HG03432 (cell line): ENCODE measurements at regions not wholly inside any gene's neighbourhood (a gene's known extent, or its start where the extent isn't known, plus 50 kb on each side); places are given as distances from the start of the nearest gene placed in this dataset.
"Not testable (repeated sequence)": the region's sequence is repeated elsewhere in the genome, so short reads cannot be mapped to it uniquely, and the experiment has no call there.

Experiments used
- ATAC-seq: cut with Tn5 transposase; IDR thresholded peaks from one replicate; pipeline ENCODE4 v1.9.1; 2021; ENCODE audit warnings: mild to moderate bottlenecking, moderate library complexity; ENCODE audit not compliant: unreplicated experiment

DNA sequence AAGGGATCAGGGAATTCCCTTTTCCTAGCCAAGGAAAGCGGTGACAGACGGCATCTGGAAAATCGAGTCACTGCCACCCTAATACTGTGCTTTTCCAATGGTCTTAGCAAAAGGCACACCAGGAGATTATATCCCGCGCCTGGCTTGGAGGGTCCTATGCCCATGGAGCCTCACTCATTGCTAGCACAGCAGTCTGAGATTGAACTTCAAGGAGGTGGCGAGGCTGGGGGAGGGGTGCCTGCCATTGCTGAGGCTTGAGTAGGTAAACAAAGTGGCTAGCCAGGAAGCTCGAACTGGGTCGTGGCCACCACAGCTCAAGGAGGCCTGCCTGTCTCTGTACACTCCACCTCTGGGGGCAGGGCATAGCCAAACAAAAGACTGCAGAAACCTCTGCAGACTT is 556.5 kb upstream of the IZUMO3 start:
- ATAC-seq, result not testable (repeated sequence)

DNA sequence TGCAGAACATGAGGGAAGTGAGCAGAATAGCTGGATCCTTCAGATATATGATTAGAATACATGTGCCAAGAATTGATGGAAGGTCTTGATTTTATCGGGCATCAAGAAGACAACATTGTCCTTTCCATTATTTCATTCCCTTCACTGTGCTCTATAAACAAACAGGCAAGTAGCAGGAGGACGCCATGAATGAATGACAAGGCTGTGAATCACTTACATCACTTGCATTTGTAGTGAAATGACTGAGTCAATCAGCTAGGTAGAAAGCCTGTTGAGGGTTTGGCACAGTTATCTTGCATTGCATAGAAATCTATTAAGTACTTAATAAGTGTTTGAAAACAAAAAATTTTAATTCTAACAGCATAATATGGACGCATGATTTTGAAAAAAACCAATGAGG is 548.8 kb upstream of the IZUMO3 start:
- ATAC-seq, result no peak

DNA sequence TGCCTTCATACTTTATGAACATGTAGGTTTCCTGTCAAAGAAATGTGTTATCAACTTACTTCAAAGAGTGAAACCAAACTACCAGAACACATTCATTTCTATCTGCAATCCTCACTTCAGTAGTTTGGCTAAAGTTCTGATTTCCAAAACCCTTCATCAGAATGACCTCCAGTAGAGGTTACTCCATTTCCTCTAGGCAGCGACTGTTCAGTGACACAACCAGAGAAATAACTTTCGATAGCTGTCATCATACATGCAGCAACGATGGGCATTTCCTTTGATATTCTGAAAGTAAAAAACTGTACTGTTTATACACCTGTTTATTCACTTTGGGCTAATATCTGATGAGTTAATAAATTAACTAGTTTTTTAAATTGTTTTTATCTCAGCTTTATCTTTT is 532.5 kb upstream of the IZUMO3 start:
- ATAC-seq, result no peak

DNA sequence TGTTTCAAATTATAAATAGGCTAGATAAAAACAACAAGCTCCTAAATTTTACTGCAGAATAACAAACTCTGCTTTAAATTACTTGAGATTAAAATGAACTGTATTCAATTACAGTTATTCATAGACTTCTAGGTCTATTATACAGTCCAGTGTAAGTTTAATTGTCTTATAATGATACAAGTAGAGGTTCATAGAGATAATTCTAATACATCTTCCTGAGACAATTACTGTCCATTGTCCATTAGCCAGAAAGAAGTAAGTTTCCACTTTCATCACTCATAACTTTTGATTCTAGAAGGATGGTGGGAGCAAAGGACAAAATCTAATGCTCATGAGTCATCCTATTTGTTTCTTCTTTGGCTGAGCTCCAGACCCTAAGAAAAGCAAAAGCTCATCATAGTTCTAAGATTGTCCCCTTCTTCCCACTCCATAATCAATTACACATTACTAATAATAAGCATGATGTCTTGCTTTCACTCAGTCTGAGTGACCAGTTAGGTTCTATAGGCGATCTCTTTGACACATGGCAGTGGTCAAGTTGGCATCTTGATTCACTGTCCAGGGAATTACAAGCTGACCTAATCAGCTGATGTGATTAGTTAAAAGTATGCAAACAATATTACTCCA is 502.5 kb upstream of the IZUMO3 start:
- no peak for ATAC-seq

DNA sequence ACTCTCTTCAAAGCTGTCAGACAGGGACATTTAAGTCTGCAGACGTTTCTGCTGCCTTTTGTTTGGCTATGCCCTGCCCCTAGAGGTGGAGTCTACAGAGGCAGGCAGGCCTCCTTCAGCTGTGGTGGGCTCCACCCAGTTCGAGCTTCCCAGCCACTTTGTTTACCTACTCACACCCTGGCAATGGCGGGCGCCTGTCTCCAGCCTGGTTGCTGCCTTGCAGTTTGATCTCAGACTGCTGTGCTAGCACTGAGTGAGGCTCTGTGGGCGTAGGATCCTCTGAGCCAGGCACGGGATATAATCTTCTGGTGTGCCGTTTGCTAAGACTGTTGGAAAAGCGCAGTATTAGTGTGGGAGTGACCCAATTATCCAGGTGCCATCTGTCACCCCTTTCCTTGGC is 499.8 kb upstream of the IZUMO3 start:
- ATAC-seq, result not testable (repeated sequence)

DNA sequence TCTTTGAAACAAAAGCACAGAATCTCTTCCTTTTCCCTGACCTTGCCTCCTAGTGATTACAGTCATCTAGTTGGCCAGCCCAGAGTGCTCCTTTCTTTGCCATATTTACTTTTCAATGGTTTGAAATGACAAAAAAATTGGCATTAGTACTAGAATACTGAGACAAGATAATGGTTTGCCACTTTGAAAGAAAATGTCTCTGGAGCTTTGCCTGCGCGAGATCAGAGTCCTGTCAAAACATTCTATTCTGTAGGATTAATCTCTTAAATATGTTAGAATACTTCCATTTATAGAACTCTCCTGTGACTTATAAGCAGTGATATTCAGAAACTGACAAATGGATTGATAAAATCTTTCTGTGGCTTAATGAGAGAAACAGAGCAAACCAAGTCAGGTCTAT is 484.0 kb upstream of the IZUMO3 start:
- no peak for ATAC-seq

DNA sequence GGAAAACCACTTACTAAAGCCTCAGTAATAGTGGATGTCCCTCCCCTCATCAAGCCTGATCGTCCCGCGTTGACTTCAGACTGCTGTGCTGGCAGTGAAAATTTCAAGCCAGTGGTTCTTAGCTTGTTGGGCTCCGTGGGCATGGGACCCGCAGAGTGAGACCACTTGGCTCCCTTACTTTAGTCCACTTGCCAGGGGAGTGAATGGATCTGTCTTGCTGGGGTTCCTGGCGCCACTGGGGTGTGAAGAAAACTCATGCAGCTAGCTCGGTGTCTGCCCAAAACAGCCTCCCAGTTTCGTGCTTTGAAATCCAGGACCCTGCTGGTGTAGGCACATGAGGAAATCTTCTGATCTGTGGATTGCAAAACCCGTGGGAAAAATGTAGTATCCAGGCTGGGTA is 480.0 kb upstream of the IZUMO3 start:
- ATAC-seq, result no peak

DNA sequence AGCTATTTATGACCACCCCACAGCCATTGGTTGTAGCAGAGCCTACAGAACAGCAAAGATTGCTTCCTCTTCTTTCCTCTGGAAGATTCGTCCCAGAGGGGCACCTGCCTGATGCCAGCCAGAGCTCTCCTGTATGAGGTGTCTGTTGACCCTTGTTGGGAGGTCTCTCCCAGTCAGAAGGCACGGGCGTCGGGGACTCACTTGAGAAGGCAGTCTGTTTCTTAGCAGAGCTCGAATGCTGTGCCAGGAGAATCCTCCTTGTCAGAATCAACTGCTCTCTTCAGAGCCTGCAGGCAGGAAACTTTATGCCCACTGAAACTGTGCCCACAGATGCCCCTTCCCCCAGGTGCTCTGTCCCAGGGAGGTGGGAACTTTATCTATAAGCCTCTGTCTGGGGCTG is 479.5 kb upstream of the IZUMO3 start:
- no peak for ATAC-seq

DNA sequence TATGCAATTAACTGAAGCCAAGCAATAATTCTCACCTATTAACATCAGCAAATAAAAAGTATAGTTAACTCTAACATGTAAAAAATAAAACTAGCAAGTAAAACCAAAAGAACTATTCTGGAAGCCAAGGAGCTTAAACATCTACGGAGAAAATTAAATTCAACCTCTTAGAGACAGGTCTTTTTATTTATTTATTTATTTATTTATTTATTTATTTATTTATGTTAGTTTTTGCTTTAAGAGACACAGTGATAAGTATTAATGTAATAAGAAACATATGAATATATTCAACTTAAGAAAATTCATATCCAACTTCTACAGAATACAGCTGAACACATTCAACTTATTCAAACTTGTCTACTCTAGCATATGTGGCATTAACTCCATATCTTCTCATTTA is 472.1 kb upstream of the IZUMO3 start:
- ATAC-seq, result no peak

DNA sequence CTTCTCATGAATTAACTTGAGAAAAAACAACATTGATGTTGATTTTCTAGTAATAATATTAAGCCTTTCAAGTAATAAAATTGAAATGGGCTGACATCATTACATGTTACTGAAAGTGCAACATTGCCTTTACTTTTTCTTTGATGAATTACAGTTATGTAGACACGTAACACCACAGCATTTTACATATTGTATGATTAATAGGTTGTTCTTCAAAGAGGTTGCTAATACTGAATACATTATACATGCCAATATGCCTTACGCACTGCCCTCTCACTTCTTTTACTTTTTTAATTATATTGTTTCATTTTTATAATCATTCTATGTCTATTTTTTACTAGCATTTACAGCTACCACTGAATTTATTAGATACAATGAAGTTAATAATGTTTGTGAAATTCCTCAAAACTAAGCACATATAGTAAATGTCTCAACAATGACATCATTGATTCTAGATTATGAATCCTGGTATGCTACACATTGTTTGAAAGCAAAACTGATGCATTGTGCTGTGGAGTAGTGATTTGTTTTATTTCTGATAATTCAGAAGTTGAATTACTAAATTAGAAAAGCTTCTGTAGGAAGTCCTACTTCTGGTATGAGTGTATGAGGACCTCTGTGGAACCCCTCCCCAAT is 464.4 kb upstream of the IZUMO3 start:
- no peak for ATAC-seq

DNA sequence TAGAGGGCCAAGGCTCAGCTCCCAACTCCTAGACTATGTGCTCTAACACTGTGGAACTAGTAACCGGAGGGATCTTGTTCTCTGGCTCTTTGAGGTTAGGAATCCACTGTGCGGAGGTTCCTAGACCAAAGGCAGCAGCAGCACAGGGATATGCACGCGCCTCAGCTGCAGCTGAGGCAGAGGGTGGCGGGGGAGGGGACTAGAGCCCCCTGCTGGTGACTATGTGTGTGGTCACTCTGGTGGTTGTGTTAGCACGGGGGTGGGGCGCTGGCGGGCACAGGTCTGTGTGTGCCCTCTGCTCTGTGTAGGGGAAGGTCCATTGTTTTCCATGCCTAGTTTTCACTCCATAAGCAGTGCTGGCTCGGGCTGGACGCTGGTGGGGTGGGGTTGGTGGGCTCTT is 458.0 kb upstream of the IZUMO3 start:
- peak; percentile 54 for ATAC-seq

DNA sequence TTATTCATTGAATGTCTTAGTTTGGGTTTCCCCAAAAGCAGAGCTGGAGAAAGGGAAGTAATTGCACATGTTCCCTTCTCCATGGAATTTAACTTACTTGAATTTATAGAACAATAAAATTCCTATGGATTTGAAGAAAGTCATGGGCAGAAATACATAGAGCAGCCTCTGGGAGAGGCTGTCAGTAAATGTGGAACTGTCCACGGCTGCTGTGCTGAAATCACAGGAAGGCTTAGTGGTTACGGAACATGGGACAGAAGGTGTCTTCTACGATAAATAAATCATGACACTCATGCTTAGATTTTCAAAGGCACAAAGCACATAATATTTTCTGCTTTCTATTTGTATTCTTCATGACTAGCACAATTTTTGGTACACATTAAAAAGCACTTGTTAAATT is 440.6 kb upstream of the IZUMO3 start:
- ATAC-seq, result no peak

DNA sequence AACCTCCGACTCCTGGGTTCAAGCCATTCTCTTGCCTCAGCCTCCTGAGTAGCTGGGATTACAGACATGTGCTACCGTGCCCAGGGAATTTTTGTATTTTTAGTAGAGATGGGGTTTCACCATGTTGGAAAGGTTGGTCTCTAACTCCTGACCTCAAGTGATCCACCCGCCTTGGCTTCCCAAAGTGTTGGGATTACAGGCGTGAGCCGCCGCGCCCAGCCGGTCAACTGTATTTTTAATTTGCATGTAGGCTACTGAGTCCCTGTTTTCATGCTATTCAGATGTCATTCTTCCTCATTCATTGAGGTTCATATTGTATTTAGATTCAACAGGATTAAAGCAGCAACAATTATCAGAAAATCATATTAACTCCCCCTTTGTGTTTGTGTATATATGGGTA is 425.1 kb upstream of the IZUMO3 start:
- ATAC-seq, result not testable (repeated sequence)

DNA sequence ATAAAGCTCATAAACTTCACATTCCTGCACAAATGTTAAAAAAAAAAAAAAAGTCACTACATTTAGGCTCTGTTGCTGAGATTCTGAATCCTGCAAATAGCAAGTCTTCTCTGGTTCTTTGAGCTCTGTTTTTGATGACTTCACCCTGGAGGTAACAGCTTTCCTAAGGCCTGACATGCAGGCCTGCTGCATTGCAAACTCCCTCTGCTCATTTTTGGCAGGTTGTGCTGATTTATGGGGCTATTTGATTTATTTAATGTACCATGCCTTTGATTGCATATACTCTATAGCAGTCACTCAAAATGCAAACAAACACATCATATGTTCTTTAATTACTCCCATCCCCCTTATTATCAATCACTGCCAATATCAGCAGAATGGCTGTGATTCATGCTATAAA is 416.1 kb upstream of the IZUMO3 start:
- no peak for ATAC-seq

DNA sequence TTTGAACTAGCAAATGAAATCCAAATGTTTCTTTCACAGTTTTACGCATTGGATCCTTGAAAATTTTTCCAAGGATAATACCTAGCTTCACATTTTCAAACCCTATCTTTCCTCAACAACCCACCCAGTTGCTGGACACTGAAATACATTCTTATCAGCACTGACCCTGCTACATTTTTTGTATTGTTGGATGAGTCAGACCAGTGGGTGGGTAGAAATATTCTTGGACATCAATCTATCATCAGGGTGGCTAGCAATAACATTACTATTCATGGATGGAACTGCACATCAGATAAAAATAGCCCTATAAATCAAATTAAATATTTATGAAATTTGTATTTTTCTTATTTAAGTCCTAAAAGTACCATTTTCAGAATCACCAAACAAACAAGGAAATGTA is 407.4 kb upstream of the IZUMO3 start:
- no peak for ATAC-seq

DNA sequence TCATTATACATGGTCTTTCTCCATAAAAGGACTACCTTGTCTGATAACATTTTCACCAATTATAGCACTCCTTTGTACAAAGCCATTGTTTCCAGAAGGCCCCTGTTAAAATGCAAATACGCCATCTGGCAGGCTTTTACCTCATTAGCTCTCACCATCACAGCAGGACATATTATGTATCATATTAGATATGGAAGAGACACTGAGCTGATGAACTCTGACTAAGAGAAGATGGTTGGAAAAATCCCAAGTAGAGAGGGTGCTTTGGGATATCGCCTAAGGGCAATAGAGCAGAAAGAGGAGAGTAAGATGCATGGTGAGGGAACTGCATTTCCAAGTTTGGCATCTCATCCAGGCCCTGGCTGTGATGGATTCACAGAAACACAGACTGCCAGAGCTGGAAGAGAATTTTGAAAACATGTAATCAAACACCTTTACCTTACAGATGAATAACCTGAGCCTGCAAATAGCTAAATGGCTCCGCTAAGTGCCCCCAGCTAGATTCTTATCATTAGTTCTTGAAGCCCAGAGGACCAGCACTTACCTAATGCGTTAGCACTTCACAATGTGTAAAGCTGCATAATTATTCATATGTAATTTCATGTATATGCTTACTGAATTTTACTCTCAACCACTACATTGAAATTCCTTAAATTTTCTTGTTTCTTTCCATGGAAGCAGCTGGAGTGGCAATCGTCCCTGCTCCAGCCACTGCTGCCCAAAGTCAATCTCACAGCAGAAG is 393.6 kb upstream of the IZUMO3 start:
- no peak for ATAC-seq

DNA sequence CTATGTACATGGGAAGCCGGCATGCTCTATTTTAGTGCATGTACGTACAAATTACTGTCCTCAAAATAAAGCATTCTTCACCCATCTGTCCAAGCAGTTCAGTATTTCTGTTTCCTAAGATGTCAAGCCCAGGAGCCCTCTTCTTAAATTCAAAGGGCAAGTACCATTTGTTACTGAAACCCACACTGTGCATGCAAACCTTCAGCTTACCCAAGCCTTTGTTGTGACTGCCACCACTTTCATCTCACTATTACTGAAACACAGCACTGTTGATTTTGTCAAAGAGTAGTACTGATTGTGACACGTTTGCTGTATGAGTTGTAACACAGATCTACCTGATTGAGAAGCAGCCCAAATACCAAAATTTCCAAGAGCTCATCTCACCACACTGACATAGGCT is 390.4 kb upstream of the IZUMO3 start:
- no peak for ATAC-seq

DNA sequence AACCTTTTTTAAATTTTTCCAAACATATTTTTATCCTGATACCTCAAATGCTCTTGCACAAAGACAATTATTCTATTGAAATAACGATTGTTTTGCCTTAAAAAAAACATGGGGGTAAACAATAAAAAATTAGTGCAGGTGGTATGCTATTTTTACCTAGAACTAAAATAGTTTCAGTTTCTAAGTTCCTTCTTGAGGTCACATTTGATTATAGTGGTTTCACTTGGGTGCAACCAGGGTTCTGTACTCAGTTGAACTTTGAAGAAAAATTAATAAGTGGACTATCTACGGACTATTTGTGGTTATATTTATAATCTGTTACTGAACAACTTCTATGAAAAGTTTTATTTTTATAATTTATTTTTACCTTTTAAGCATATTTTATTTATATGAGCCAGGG is 387.1 kb upstream of the IZUMO3 start:
- ATAC-seq, result peak; percentile 78

DNA sequence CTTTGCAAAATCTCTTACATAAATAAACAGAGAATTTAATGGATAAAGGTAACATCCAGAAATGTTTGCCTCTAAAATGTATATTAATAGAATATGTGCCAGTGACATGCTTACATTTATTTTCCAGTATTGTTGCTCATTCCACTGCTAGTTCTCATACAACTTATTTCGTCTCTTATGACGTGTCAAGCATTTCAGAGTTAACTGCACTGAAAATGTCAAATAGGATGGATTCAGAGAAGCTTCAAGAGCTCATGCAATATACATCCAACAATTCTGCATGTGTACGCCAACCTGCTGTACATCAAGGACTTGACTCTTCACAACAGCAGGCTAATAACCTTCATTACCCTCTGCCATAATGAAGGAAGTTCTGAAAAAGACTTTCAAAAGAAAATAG is 386.2 kb upstream of the IZUMO3 start:
- ATAC-seq, result no peak

DNA sequence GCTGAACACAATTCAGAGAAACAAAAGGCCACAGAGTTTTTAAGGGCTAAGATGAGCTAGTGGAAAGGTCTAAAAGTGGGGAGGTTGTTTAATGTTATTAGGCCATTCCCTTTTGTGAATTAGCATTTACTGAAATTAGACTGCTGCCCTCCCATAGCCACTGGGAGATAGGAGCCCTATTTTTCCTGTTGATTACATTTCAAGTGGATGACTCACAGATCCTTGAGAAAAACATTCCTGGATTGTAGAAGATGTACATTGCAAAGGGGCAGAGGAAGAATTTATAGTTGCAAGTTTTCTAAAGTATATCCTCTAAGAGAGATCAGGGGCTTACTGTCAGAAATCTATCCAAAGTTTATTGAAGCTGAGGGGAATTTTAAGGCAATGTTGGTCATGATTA is 367.1 kb upstream of the IZUMO3 start:
- no peak for ATAC-seq

DNA sequence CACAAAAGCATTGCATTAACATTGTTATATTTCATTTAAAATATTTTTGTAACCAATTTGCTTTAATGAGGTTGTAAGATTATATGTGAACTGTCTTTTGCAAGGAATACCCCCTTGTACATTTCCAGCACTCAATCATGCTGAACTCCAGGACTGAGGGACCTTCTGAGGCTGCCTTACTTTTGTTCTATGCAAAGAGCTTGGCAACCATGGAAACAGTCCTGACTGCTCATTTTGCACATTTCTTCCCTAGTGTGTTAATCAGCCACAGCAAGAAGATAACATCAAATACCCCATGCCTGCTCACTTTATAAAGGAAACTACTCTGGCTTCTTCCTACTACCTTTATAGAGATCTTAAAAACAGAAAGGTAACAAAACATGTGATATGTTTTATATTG is 355.6 kb upstream of the IZUMO3 start:
- no peak for ATAC-seq

DNA sequence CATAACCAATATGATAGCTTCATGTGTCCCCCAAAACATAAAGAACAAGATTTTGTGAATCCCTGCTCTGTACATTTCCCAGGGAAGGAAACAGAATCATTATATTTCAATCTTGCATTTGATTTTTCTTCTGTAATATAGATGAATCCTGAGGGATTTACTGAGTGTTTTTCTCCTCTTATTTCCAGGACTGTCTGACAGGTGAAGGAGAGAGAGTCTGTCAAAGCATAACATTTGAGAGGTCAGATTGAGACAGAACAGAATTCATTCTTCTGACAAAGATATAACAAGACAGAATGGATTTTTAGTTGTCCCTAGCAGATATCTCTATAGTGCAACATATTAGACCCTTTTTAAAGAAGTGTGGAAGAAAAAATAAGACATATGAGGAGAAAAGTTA is 354.5 kb upstream of the IZUMO3 start:
- ATAC-seq, result no peak
